ENCODE measurements at regions not wholly inside any gene's neighbourhood (a gene's known extent, or its start where the extent isn't known, plus 50 kb on each side); places are given as distances from the start of the nearest gene placed in this dataset.

GRCh38 chr2:186991766-186992417 lies 142.9 kb upstream of the ZSWIM2 start:
- no peaks in the 10 kb centered on the region for H3K27me3 Mint-ChIP-seq (ENCODE audit: low read depth in 2 of 2)
- H3K9me3 Mint-ChIP-seq = peaks cover 8 to 19% of the 10 kb centered on the region in 2 donors
- H3K9me3 ChIP-seq (ENCODE audit: control insufficient read depth, insufficient read depth, low read length) = no peaks in the 10 kb centered on the region
- no peaks in the 10 kb centered on the region for H3K36me3 ChIP-seq (ENCODE audit: control insufficient read depth, insufficient read depth, low read length)
- H3K4me1 Mint-ChIP-seq = no peaks in the 10 kb centered on the region
- no peak overlapping the region for H3K27ac Mint-ChIP-seq
- no peak overlapping the region for H3K27ac ChIP-seq (ENCODE audit: low read length)
- no peak overlapping the region for H3K4me3 ChIP-seq (ENCODE audit: low read length)
- 78% methylated on average over 4 of the region's 4 CpGs for WGBS (ENCODE audit: insufficient coverage)
- ATAC-seq (no peak), DNase-seq (no peak)
- H3K4me3 Mint-ChIP-seq = no peak overlapping the region
- no peak for TF ChIP-seq CTCF (IDR thresholded peaks at IDR 0.05)
- H3K4me1 ChIP-seq (ENCODE audit: control insufficient read depth, insufficient read depth, low read length) = no peaks in the 10 kb centered on the region
- H3K27me3 ChIP-seq (ENCODE audit: control insufficient read depth, insufficient read depth, low read length) = no peaks in the 10 kb centered on the region
- no peaks in the 10 kb centered on the region for H3K36me3 Mint-ChIP-seq
- intact Hi-C loops (cut with micrococcal nuclease) = no loop called here

- intact Hi-C loops (cut with micrococcal nuclease) = no loop called here
These were observed 136.0 kb upstream of the ZSWIM2 start for GRCh38 chr2:186984966-186985365.

GRCh38 chr2:186984481-186984880 lies 135.5 kb upstream of the ZSWIM2 start:
- DNase-seq (no peak), ATAC-seq (no peak)
- Histone ChIP-seq H3K4me1 (ENCODE audit: control insufficient read depth, insufficient read depth, low read length) (no peaks in the 10 kb centered on the region), H3K27ac (ENCODE audit: low read length) (no peak overlapping the region), H3K4me3 (ENCODE audit: low read length) (no peak overlapping the region), H3K36me3 (ENCODE audit: control insufficient read depth, insufficient read depth, low read length) (no peaks in the 10 kb centered on the region), H3K27me3 (ENCODE audit: control insufficient read depth, insufficient read depth, low read length) (no peaks in the 10 kb centered on the region), H3K9me3 (ENCODE audit: control insufficient read depth, insufficient read depth, low read length) (peaks cover 3% of the 10 kb centered on the region)
- Mint-ChIP-seq H3K4me3 (no peak overlapping the region), H3K4me1 (no peaks in the 10 kb centered on the region), H3K36me3 (no peaks in the 10 kb centered on the region), H3K27ac (no peak overlapping the region), H3K27me3 (ENCODE audit: low read depth in 2 of 2) (no peaks in the 10 kb centered on the region), H3K9me3 (peaks cover 16 to 22% of the 10 kb centered on the region in 2 donors)
- TF ChIP-seq CTCF (IDR thresholded peaks at IDR 0.05) = no peak
- intact Hi-C loops (cut with micrococcal nuclease) = no loop called here
- 92% methylated on average over 3 of the region's 3 CpGs for WGBS (ENCODE audit: insufficient coverage)

More at GRCh38 chr2:186984966-186985365, 136.0 kb upstream of the ZSWIM2 start:
- Histone ChIP-seq H3K27me3 (ENCODE audit: control insufficient read depth, insufficient read depth, low read length) (no peaks in the 10 kb centered on the region), H3K9me3 (ENCODE audit: control insufficient read depth, insufficient read depth, low read length) (peaks cover 3% of the 10 kb centered on the region), H3K4me1 (ENCODE audit: control insufficient read depth, insufficient read depth, low read length) (no peaks in the 10 kb centered on the region), H3K4me3 (ENCODE audit: low read length) (no peak overlapping the region), H3K27ac (ENCODE audit: low read length) (no peak overlapping the region), H3K36me3 (ENCODE audit: control insufficient read depth, insufficient read depth, low read length) (no peaks in the 10 kb centered on the region)
- WGBS (ENCODE audit: insufficient coverage) = 85% methylated on average over 2 of the region's 2 CpGs
- H3K27ac Mint-ChIP-seq = no peak overlapping the region
- TF ChIP-seq CTCF (IDR thresholded peaks at IDR 0.05) = no peak
- DNase-seq = no peak
- no peak overlapping the region for H3K4me3 Mint-ChIP-seq
- H3K9me3 Mint-ChIP-seq = peaks cover 16 to 22% of the 10 kb centered on the region in 2 donors
- H3K36me3 Mint-ChIP-seq = no peaks in the 10 kb centered on the region
- H3K4me1 Mint-ChIP-seq = no peaks in the 10 kb centered on the region
- no peaks in the 10 kb centered on the region for H3K27me3 Mint-ChIP-seq (ENCODE audit: low read depth in 2 of 2)
- no peak for ATAC-seq

All from natural killer cell (primary cell).